ENCODE measurements at regions not wholly inside any gene's neighbourhood (a gene's known extent, or its start where the extent isn't known, plus 50 kb on each side); places are given as distances from the start of the nearest gene placed in this dataset.

- DNase-seq (ENCODE audit: low read depth): no peak
- no peak for TF ChIP-seq CTCF (IDR thresholded peaks at IDR 0.05; ENCODE audit: insufficient read depth, low read length)
- H3K4me3 ChIP-seq (ENCODE audit: low read depth, low read length): no peak overlapping the region
These were observed 217.0 kb downstream of the ZFP36L2 start for GRCh38 chr2:43009448-43009847.

GRCh38 chr2:43008388-43008787, 216.0 kb upstream of the HAAO start:
- no peak overlapping the region for H3K4me3 ChIP-seq (ENCODE audit: low read depth, low read length)
- no peak for DNase-seq (ENCODE audit: low read depth)
- TF ChIP-seq CTCF (IDR thresholded peaks at IDR 0.05; ENCODE audit: insufficient read depth, low read length): no peak

GRCh38 chr2:43007901-43008300, 215.5 kb upstream of the HAAO start:
- DNase-seq (ENCODE audit: low read depth): no peak
- H3K4me3 ChIP-seq (ENCODE audit: low read depth, low read length): no peak overlapping the region
- no peak for TF ChIP-seq CTCF (IDR thresholded peaks at IDR 0.05; ENCODE audit: insufficient read depth, low read length)

DNA sequence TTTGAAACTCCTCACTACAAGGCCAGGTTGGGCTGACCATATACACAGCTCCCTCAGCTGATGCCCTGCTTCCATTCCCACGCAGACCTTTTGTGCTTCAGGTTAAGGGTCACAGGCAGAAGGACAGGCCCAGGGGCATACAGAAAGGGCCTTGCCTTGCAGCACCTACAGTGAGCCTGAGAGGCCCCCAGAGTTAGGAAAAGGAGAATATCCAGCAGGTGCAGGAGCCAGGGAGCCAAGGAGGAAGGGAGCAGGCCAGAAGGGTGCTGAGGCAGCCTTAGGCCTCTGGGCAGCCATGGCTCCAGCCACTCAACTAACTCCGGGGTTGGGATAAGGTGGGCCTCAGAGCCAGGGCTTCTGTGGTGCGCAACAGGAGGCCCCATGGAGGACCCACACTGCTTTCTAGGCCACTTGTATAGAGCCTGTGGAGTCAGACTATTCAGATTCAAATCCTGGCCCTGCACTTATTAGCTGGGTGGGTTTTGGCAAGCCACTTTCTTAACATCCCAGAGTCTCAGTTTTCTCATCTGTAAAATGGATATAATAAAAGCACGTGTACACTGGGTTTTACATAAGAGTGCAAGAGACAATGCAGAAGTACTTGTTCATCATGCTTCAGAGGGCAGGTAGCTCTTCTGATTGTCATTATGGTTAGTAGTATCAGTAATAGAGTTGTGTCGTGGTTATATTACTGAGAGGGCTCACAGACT, 214.6 kb upstream of the HAAO start:
- no peak overlapping the region for H3K4me3 ChIP-seq (ENCODE audit: low read depth, low read length)
- no peak for DNase-seq (ENCODE audit: low read depth)
- no peak for TF ChIP-seq CTCF (IDR thresholded peaks at IDR 0.05; ENCODE audit: insufficient read depth, low read length)

DNA sequence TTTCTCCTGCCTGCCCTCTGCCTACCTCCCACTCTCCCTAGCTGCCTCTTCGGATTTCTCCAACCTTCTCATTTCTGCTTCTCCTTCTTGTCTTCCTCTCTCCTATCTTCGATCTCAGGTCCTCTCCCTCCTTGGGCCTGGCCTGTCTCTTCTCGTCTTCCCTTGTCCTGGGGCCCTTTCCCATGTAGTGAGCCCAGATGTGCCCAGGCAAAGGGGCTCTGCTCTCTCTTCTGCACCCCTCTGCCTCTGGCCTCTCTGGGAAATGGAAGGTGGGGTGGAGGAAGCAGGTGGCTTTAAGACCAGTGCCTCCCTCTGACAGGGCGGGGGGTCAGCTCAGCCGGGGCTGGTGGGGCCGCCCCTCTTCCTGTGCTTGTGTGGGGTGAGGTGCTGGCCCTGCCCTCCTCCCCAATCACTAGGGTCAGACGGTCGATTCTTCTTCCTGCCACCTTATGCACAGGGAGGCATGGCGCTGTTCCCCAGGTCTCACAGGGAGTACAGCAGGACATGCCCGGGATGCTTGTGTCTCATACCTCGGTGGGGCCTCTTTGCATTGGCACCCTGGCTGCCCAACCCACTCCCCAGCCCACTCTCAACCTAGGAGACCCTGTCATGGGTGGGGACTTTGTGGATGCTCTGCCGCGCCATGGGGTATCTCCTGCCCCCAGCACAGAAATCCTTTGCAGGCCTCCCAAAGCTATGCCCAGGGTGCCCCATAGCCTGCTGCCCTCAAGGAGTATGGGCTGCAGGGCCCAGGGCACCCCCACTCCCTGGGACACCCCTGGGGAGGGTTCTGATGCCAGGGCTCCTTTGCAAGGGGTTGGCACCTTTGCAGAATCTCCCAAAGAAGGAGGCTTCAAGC, 213.8 kb upstream of the HAAO start:
- no peak for TF ChIP-seq CTCF (IDR thresholded peaks at IDR 0.05; ENCODE audit: insufficient read depth, low read length)
- H3K4me3 ChIP-seq (ENCODE audit: low read depth, low read length): no peak overlapping the region
- DNase-seq (ENCODE audit: low read depth): no peak

- TF ChIP-seq CTCF (IDR thresholded peaks at IDR 0.05; ENCODE audit: insufficient read depth, low read length): no peak
- no peak overlapping the region for H3K4me3 ChIP-seq (ENCODE audit: low read depth, low read length)
- DNase-seq (ENCODE audit: low read depth): no peak
These were observed 213.0 kb upstream of the HAAO start for GRCh38 chr2:43005245-43005974.

Data from fibroblast of the aortic adventitia (primary cell).